ENCODE measurements at regions not wholly inside any gene's neighbourhood (a gene's known extent, or its start where the extent isn't known, plus 50 kb on each side); places are given as distances from the start of the nearest gene placed in this dataset.

DNA sequence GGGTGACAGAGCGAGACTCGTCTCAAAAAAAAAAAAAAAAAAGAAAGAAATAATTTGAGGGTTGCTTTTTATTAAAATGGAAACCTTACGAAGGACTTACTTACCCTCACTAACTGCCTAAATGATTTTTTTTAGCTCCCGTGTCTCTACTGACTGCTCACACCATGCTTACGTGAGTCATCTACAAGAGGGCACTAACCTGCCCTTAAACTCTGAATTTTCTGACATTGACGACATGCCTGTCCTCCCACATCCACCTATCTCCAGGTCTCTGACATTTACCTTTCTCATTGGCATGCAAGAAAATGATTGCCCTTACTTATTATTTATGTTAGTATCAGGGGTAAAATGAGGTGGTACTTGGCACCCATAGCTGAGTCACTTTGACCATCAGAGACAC lies 1286.3 kb upstream of the AUTS2 start:
- TF ChIP-seq TAF1 (IDR thresholded peaks at IDR 0.05; ENCODE audit: borderline replicate concordance, insufficient read depth, low read length) = no peak
- TF ChIP-seq POLR2AphosphoS5 (IDR thresholded peaks at IDR 0.05; ENCODE audit: low read depth, low read length) = no peak
- no peak for TF ChIP-seq SIN3A (IDR thresholded peaks at IDR 0.05; ENCODE audit: borderline replicate concordance, insufficient read depth, low read length)

Measured in PFSK-1 (cell line).